ENCODE measurements at regions not wholly inside any gene's neighbourhood (a gene's known extent, or its start where the extent isn't known, plus 50 kb on each side); places are given as distances from the start of the nearest gene placed in this dataset.

- no peak for TF ChIP-seq CTCF (IDR thresholded peaks at IDR 0.05)
- Histone ChIP-seq H3K9me3 (no peaks in the 10 kb centered on the region), H3K4me1 (no peaks in the 10 kb centered on the region), H3K36me3 (no peaks in the 10 kb centered on the region), H3K27ac (no peak overlapping the region), H3K4me3 (no peak overlapping the region), H3K27me3 (no peaks in the 10 kb centered on the region)
- DNase-seq (no peak), ATAC-seq (no peak)
- intact Hi-C loops (cut with DNase I) = no loop called here
Measured at GRCh38 chr4:117771647-117772337, 262.5 kb upstream of the NDST3 start.

- DNase-seq = no peak
- Histone ChIP-seq H3K27ac (no peak overlapping the region), H3K36me3 (no peaks in the 10 kb centered on the region), H3K4me3 (no peak overlapping the region), H3K4me1 (no peaks in the 10 kb centered on the region), H3K9me3 (no peaks in the 10 kb centered on the region), H3K27me3 (no peaks in the 10 kb centered on the region)
- ATAC-seq = no peak
- intact Hi-C loops (cut with DNase I) = no loop called here
- no peak for TF ChIP-seq CTCF (IDR thresholded peaks at IDR 0.05)
Measured at GRCh38 chr4:117773064-117773936, 261.0 kb upstream of the NDST3 start.

- Histone ChIP-seq H3K36me3 (no peaks in the 10 kb centered on the region), H3K9me3 (no peaks in the 10 kb centered on the region), H3K4me1 (no peaks in the 10 kb centered on the region), H3K27ac (no peak overlapping the region), H3K27me3 (no peaks in the 10 kb centered on the region), H3K4me3 (no peak overlapping the region)
- no peak for TF ChIP-seq CTCF (IDR thresholded peaks at IDR 0.05)
- no peak for ATAC-seq
- intact Hi-C loops (cut with DNase I) = no loop called here
- no peak for DNase-seq
Measured at GRCh38 chr4:117777721-117778120, 256.6 kb upstream of the NDST3 start.

GRCh38 chr4:117783716-117784115, 250.6 kb upstream of the NDST3 start:
- TF ChIP-seq CTCF (IDR thresholded peaks at IDR 0.05) = no peak
- Histone ChIP-seq H3K36me3 (no peaks in the 10 kb centered on the region), H3K27me3 (no peaks in the 10 kb centered on the region), H3K4me3 (no peak overlapping the region), H3K4me1 (no peaks in the 10 kb centered on the region), H3K27ac (no peak overlapping the region), H3K9me3 (no peaks in the 10 kb centered on the region)
- intact Hi-C loops (cut with DNase I) = no loop called here
- no peak for DNase-seq
- no peak for ATAC-seq

- no peaks in the 10 kb centered on the region for H3K4me1 ChIP-seq
- ATAC-seq (no peak), DNase-seq (no peak)
- H3K9me3 ChIP-seq = no peaks in the 10 kb centered on the region
- TF ChIP-seq CTCF (IDR thresholded peaks at IDR 0.05) = no peak
- no peaks in the 10 kb centered on the region for H3K27me3 ChIP-seq
- H3K4me3 ChIP-seq = no peak overlapping the region
- H3K27ac ChIP-seq = no peak overlapping the region
- no peaks in the 10 kb centered on the region for H3K36me3 ChIP-seq
- intact Hi-C loops (cut with DNase I) = no loop called here
Measured at GRCh38 chr4:117784266-117784665, 250.0 kb upstream of the NDST3 start.

Measured in left lung (tissue), 4 donors.